HG03432 (cell line): ENCODE measurements at regions not wholly inside any gene's neighbourhood (a gene's known extent, or its start where the extent isn't known, plus 50 kb on each side); places are given as distances from the start of the nearest gene placed in this dataset.

Experiments used
- ATAC-seq: cut with Tn5 transposase; IDR thresholded peaks from one replicate; pipeline ENCODE4 v1.9.1; 2021; ENCODE audit warnings: mild to moderate bottlenecking, moderate library complexity; ENCODE audit not compliant: unreplicated experiment

DNA sequence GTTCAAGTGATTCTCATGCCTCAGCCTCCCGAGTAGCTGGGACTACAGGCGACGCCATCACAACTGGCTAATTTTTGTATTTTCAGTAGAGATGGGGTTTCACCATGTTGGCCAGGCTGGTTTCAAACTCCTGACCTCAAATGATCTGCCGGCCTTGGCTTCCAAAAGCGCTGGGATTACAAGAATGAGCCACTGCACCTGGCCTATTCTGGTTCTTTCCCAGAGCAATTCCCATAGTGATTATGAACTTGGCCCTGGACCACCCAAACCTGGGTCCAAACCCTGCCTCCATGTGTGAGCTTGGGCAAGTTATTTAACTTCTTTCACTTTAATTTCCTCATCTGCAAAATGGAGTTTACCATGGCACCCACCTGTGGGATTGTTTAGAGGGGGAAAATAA is 61.5 kb upstream of the HEPHL1 start:
- no peak for ATAC-seq

GRCh38 chr11:93963072-93963471 is 58.1 kb upstream of the HEPHL1 start:
- ATAC-seq, result no peak

DNA sequence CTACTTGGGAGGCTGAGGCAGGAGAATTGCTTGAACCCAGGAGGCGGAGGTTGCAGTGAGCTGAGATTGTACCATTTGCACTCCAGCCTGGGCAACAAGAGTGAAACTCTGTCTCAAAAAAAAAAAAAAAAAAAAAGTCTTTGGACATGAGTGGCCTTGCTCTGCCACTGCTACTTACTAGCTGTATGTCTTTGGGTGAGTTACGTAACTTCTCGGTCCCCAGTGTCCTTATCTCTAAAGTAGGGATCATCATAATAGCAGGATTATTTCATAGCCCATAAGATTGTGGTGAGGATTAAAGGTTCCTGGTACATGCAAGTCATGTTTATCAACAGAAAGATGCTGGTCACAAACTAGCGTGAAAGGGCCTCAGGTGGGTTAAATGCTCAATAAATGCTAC is 53.9 kb upstream of the HEPHL1 start:
- ATAC-seq, result no peak

GRCh38 chr11:93967944-93968343 is 53.2 kb upstream of the HEPHL1 start:
- ATAC-seq, result no peak

DNA sequence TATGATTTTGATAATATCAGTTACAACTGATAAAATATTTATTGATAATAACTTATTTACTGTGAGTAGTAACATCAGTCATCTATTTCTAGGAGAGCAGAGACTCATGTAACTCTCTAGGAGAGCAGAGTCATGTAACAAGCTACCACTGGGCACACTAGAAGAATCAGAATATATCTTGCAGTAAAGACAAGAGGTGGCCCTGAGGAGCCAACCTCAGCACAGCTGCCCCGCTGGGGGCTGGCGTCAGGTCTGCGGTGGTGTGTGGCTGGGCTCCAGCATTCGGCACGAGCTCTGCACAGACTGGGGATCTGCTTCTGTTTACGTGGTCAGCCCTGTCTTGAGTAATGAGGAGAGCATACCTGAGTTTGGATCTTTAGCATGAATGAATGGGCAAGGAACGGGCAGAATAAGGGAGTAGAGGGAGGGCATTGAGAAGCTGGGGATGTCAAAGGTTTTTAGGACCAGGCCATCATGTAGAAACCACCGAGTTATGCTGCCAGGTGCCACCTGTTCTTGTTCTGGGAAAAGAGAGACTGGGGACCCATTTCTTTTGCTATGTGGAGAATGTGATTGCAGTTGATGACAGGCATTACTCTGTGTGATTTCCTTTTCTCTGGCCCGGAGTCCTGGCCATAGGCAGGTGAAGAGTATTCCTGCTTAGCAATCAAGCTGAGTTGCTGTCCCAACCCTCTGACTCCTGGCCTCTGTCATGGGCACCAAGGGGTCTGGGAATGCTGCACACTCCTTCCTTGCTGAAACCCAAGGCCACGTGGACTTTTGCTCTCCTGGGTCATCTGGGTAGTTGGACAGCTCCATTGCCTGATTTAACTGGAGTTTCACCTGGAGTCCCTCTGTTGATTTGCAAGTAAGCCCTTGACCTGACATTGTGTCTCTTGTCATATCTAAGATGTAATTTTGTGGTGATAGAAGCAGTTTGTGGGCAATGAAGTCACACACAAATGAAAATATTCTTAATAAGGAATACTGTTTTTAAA is 50.9 kb upstream of the HEPHL1 start:
- no peak for ATAC-seq
